Uterus (tissue), 3 donors: ENCODE measurements at regions not wholly inside any gene's neighbourhood (a gene's known extent, or its start where the extent isn't known, plus 50 kb on each side); places are given as distances from the start of the nearest gene placed in this dataset.

Experiments used
- DNase-seq, 2 donors: peaks; one replicate each; pipeline ENCODE4 v3.0.0-alpha.2; 2019 to 2020
- H3K27ac ChIP-seq, 2 donors: fragments of 200-600 bp; sonication (generic); 1 replicate in 1 of 2; 2 replicates in 1 of 2; pipeline ENCODE4 v1.5.1; 2016 to 2018
- H3K27me3 ChIP-seq, 2 donors: fragments of 200-600 bp; sonication (generic); one replicate each; pipeline ENCODE4 v1.5.1; 2018 to 2019; ENCODE audit warnings: control low read depth in 1 of 2
- H3K36me3 ChIP-seq, 2 donors: fragments of 200-600 bp; sonication (generic); one replicate each; pipeline ENCODE4 v1.5.1; 2019; ENCODE audit warnings: control low read depth in 1 of 2
- H3K4me1 ChIP-seq, 2 donors: fragments of 200-600 bp; sonication (generic); one replicate each; pipeline ENCODE4 v1.5.1; 2018 to 2019; ENCODE audit warnings: control low read depth in 1 of 2
- H3K4me3 ChIP-seq, 2 donors: fragments of 200-600 bp; sonication (generic); 1 replicate in 1 of 2; 2 replicates in 1 of 2; pipeline ENCODE4 v1.5.1; 2018 to 2019; ENCODE audit warnings: mild to moderate bottlenecking in 1 of 2
- H3K9me3 ChIP-seq, 2 donors: fragments of 200-600 bp; sonication (generic); one replicate each; pipeline ENCODE4 v1.5.1; 2019; ENCODE audit warnings: control low read depth in 1 of 2
- POLR2A ChIP-seq, 2 donors: fragments of 450-650 bp; IDR thresholded peaks; one replicate each; pipeline ENCODE4 v1.6.1; 2016; ENCODE audit warnings: antibody characterized with exemption in 2 of 2, mild to moderate bottlenecking in 1 of 2, moderate library complexity in 1 of 2
- intact Hi-C: fragments of 100-400 bp; cut with DNase I; formaldehyde crosslinking; loops from one replicate; pipeline ENCODE4 v1.15.1; 2023; ENCODE audit warnings: low total_unique reads
- TF ChIP-seq, protein P1 (sequence below), 4 experiments: fragments of 200-600 bp in 2 of 4; fragments of 450-650 bp in 2 of 4; sonication (generic) in 2 of 4; IDR thresholded peaks; one replicate each; pipeline ENCODE4 v1.5.1; 2016 to 2019; ENCODE audit warnings: antibody characterized with exemption in 4 of 4, mild to moderate bottlenecking in 2 of 4, moderate library complexity in 1 of 4
- donor health status: DM: yes; HTN: yes; CAD: no.

DNA sequence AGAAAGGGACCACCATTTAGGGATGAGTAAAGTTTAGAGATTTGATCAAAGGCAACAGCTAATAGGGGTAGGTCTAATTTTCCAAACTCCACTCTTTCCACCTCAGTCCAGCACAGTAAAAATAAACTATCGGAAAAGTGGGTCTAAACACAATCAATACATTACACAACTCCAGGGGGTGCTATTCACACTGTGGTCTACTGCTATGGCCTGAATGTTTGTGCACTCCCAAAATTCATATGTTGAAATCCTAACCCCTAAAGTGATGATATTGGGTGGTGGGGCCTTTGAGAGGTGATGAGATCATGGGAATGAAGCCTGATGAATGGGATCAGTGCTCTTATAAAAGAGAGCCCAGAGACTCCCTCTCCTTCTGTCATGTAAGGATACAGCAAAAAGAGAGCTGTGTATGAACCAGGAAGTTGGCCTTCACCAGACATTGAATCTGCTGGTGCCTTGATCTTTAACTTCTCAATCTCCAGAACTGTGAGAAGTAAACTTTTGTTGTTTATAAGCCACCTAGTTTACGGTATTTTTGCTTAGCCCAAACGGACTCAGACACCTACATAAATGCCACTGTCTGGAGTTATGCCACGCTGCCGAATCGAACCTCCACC is 193.9 kb downstream of the OMA1 start:
- no peak for TF ChIP-seq POLR2A (IDR thresholded peaks at IDR 0.05)
- TF ChIP-seq, protein P1, sequence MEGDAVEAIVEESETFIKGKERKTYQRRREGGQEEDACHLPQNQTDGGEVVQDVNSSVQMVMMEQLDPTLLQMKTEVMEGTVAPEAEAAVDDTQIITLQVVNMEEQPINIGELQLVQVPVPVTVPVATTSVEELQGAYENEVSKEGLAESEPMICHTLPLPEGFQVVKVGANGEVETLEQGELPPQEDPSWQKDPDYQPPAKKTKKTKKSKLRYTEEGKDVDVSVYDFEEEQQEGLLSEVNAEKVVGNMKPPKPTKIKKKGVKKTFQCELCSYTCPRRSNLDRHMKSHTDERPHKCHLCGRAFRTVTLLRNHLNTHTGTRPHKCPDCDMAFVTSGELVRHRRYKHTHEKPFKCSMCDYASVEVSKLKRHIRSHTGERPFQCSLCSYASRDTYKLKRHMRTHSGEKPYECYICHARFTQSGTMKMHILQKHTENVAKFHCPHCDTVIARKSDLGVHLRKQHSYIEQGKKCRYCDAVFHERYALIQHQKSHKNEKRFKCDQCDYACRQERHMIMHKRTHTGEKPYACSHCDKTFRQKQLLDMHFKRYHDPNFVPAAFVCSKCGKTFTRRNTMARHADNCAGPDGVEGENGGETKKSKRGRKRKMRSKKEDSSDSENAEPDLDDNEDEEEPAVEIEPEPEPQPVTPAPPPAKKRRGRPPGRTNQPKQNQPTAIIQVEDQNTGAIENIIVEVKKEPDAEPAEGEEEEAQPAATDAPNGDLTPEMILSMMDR (IDR thresholded peaks at IDR 0.05), result no peak
- no peaks in the 10 kb centered on the region for H3K36me3 ChIP-seq
- no peaks in the 10 kb centered on the region for H3K27me3 ChIP-seq
- no peak for DNase-seq
- no peak overlapping the region for H3K27ac ChIP-seq
- H3K4me3 ChIP-seq, result no peak overlapping the region
- H3K4me1 ChIP-seq, result no peaks in the 10 kb centered on the region
- H3K9me3 ChIP-seq, result no peaks in the 10 kb centered on the region
- intact Hi-C loops, result no loop called here

DNA sequence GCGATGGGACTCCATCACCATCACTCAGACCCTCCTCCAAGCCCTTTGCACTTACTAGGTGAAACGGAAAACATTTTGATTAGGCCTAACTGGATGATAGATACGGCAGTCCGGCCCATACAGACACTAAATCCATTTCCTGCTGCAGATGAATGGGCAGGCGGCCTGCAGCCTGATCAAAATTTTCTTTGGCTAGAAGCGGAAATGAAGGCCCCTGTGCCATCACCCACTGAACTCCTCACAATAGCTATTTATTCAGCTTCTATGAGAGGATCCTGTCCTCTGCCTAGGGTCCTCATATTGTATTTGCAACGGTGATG is 200.5 kb downstream of the OMA1 start:
- no peak for TF ChIP-seq POLR2A (IDR thresholded peaks at IDR 0.05)
- TF ChIP-seq, protein P1 (IDR thresholded peaks at IDR 0.05), result no peak
- no peak for DNase-seq
- Histone ChIP-seq H3K36me3 (no peaks in the 10 kb centered on the region), H3K27ac (no peak overlapping the region), H3K9me3 (no peaks in the 10 kb centered on the region), H3K4me3 (no peak overlapping the region), H3K27me3 (no peaks in the 10 kb centered on the region), H3K4me1 (no peaks in the 10 kb centered on the region)
- intact Hi-C loops, result no loop called here

DNA sequence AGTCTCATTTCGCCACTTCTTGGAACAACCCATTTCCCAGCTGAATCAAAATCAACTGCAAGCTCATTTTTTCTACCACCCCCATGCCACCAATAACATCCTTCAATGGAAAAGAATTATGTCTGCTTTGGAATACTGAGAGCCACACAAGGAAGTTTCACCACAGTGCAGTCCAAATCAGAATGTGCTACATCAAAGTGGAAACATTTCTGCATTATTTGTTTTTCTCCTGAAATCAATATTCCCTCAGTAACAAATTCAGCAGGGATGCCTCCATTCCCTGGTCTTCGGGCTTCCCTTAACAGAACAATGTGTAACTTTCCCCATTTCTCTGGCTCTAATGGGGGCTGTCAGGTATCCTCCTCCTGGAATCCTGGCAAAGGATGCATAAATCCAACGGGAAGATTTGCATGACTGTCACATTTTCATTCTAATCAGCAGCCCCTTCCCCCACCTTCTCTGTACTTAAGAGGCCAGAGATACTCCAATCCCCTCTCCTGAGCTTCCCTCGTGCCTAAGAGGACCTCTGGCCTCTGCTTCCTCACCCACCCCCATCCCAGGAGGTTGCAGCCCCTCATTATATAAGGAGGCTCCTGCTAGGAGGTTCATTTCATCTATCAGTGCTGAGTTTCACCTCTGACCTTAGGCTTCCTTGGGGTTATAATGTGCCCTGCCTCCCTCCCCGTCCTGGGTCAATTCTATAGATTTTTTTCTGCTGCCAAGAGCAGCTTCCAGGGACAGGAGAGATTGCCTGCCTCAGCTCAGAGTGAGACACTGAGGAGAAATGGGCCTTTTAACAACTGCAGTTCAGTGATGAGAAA is 201.1 kb downstream of the OMA1 start:
- H3K36me3 ChIP-seq, result no peaks in the 10 kb centered on the region
- no peak for TF ChIP-seq POLR2A (IDR thresholded peaks at IDR 0.05)
- TF ChIP-seq, protein P1 (IDR thresholded peaks at IDR 0.05), result no peak
- H3K4me1 ChIP-seq, result no peaks in the 10 kb centered on the region
- H3K4me3 ChIP-seq, result no peak overlapping the region
- H3K9me3 ChIP-seq, result no peaks in the 10 kb centered on the region
- intact Hi-C loops, result no loop called here
- no peak overlapping the region for H3K27ac ChIP-seq
- no peak for DNase-seq
- H3K27me3 ChIP-seq, result no peaks in the 10 kb centered on the region

DNA sequence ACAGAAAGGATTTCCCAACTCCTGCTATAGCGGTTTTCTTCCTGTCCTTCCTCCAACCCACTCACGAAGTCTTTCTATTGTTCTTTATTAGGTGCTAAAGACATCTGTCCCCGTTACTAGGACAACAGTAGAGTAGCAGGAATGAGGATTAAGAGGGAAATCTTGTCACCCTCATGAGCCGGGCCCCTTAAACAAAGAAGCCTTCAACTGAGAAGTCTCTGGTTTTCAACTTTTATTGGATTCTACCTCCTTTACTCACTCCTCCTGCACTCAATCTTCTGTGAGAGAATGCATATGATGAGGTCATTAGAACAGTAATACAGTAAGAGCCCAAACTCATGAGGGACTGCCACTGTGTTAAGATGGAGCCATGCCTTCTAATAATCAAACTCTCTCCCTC is 206.3 kb downstream of the OMA1 start:
- Histone ChIP-seq H3K36me3 (no peaks in the 10 kb centered on the region), H3K27me3 (no peaks in the 10 kb centered on the region), H3K4me3 (no peak overlapping the region), H3K4me1 (no peaks in the 10 kb centered on the region), H3K27ac (no peak overlapping the region), H3K9me3 (no peaks in the 10 kb centered on the region)
- no peak for TF ChIP-seq POLR2A (IDR thresholded peaks at IDR 0.05)
- TF ChIP-seq, protein P1 (IDR thresholded peaks at IDR 0.05), result no peak
- no peak for DNase-seq
- intact Hi-C loops, result no loop called here

DNA sequence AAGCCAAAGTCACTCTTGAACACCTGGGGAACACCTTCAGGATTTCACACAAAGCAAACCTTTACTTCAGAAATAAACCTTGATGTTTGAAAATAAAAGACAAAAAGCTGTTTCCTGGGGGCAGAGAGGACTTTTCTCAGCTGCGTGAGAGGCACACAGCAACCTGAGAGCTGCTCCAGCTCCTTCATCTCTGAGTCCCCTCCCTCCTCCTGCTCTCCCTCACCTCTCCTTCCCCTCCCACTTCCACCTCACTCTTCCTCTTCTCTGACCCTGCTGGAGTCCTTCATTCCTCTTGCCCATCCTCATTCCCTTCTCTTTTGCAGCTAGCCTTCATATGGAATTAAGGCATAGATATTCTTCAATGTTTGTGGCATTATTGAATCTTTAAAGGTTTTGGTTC is 208.4 kb downstream of the OMA1 start:
- intact Hi-C loops, result no loop called here
- no peak for DNase-seq

More for the DNA sequence above, 208.4 kb downstream of the OMA1 start:
- Histone ChIP-seq H3K27me3 (no peaks in the 10 kb centered on the region), H3K36me3 (no peaks in the 10 kb centered on the region), H3K9me3 (no peaks in the 10 kb centered on the region), H3K4me3 (no peak overlapping the region), H3K27ac (no peak overlapping the region), H3K4me1 (no peaks in the 10 kb centered on the region)
- TF ChIP-seq, protein P1 (IDR thresholded peaks at IDR 0.05), result no peak
- no peak for TF ChIP-seq POLR2A (IDR thresholded peaks at IDR 0.05)
